Myocyte (in vitro differentiated cells): ENCODE measurements at regions not wholly inside any gene's neighbourhood (a gene's known extent, or its start where the extent isn't known, plus 50 kb on each side); places are given as distances from the start of the nearest gene placed in this dataset.
"Not testable (repeated sequence)": the region's sequence is repeated elsewhere in the genome, so short reads cannot be mapped to it uniquely, and the experiment has no call there.

Source experiments
- DNase-seq: peaks from one replicate; pipeline ENCODE4 v3.0.0-alpha.2; 2012; ENCODE audit warnings: low read depth

DNA sequence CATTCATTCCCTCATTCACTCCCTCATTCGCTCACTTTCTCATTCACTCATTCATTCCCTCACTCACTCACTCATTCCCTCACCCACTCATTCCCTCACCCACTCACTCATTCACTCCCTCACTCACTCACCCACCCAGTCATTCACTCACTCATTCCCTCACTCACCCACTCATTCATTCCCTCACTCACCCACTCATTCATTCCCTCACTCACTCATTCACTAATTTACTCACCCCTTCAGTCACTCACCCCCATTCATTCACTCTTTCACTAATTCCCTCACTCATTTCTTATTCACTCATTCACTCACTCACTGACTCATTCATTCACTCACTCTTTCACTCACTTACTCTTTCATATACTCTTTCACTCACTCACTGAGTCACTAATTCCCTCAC lies 303.1 kb downstream of the C16orf95 start:
- DNase-seq: no peak

DNA sequence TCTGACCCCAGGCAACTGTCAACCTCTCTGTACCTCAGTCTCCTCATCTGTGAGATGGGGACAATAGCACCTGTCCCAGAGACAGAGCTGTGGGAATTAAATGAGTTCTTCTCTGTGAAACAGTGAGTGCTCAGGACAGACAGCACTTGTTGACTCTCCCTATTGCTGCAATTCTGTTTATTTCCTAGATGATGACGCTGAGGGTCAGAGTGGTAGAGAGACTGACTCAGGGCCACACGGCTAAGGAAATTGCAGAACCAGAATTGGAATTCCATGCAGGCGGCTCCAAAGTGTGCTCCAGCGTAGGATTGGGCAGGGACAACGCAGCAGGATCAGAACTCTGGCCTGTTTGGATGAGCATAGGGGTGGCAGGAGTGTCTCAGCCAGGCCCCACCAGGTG lies 302.2 kb downstream of the C16orf95 start:
- no peak for DNase-seq

- DNase-seq: no peak
Measured at GRCh38 chr16:87016046-87017035, 300.9 kb downstream of the C16orf95 start.

- peak; percentile 91 for DNase-seq
Measured at GRCh38 chr16:87017371-87018012, 299.7 kb downstream of the C16orf95 start.

DNA sequence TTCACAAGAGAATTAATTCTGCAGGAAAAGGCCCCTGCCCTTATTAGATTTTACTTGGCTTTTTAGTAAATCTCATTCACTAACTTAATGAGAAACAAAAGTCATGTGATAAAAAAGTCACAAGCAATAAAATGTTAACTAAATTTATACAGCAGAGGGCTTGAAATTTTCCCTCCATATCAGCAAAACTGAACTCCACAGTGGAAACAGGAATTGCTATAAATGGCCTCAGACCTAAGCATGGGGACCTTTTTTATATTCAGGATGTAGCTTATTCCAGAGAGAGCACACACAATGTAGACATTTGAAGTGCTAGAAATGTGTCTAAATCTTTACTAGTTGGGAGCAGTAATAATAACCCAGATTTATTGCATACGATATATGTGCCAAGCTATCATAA lies 291.5 kb downstream of the C16orf95 start:
- no peak for DNase-seq

DNA sequence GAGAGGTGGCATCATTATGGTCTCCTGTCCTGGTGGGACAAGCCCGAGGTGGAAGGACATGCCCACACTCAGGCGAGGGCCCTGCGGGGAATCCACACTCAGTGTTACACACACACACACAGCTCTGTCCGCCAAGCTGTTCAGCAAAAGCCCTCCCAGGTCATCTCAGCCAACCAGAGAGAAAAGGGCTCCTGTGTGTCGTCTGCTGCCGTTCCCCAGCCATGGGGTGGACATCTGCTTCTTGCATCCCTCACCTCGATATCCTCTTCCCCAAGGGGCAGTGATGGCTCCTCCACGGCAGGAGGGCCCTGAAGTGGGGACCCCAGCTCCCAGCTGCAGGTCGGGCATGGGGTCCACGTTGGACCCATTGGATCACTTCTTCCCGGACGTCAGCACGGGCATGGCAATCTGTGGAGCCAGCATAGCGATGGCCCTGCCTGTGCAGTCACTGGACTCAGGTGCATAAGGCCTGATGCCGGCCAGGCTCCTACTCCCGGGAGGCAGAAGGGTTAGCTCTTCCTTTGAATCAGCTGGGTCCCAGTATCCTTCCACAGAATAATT lies 290.1 kb downstream of the C16orf95 start:
- no peak for DNase-seq

GRCh38 chr16:87028481-87029320 lies 288.5 kb downstream of the C16orf95 start:
- DNase-seq: no peak

DNA sequence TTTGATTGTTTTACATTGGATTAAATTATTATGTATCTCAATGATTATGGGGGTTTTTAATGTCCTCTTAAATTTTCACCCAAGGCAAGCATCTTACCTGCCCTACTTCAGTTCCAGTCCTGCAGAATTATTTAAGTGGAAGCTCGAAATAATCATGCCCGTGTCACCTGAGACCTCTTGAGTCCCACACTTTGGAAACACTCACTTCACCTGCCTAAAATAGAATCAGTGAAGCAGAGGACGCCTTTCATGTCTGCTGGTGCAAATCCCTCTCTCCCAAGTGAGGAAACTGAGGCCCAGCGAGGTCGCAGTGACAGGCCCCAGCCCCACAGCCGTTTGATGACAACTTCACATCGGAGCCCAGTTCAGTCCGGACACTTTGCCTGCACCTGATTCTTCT lies 284.6 kb downstream of the C16orf95 start:
- DNase-seq: no peak

DNA sequence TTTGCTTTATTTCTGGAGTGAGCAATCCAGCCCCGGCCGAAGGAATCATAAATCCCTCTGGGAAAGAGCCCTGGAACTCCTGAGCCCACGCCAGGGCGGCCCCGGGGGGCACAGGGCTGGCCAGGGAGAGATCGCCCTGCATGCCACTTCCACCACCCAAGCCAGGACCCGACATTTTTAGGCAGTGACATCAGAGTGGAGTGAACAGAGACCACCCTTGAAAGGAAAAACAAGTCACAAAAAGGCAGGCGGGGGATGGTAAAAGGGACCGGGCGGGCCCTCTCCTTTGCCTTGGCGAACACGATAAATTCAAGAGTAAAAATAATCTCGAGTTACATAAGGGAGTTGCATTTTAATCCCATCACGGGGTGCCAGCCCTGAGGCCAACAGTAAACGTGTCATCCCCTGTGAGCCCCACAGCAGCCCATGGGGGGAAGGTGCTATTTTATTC lies 284.1 kb downstream of the C16orf95 start:
- no peak for DNase-seq

DNA sequence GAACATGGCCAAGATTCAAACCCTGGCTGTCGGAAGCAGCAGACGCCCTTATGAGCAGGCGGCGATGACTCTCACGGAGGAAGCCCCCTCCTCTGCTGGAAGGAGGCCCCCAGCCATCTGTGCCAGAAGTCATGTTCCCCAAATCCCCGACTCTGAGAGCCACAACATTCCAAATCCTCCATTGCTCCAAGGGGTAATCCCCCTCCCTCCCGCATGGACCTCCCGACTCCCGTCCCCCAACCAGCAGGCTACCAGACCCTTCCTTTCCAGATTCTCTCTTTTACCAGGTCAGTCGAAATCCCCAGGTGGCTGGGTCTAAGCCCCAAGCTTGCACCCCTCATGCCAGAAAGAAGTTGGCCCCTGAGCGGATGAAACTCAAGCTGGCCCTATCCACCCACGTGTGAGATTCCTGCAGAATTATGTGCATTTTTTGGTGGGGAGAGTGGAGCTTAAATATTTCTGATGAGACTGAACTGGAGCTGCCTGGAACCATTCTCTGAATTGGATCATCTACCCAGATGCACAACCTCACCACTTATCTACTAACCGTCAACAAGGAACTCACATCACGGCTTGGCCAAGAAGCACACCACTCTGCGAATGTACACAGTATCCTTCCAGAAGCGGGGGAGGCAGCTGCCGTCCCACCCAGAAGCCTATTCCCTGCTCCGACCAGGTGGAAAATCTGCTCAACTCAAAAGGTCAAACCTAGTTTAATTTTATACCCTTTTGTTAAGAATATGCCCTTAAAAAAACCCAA lies 283.5 kb downstream of the C16orf95 start:
- no peak for DNase-seq

DNA sequence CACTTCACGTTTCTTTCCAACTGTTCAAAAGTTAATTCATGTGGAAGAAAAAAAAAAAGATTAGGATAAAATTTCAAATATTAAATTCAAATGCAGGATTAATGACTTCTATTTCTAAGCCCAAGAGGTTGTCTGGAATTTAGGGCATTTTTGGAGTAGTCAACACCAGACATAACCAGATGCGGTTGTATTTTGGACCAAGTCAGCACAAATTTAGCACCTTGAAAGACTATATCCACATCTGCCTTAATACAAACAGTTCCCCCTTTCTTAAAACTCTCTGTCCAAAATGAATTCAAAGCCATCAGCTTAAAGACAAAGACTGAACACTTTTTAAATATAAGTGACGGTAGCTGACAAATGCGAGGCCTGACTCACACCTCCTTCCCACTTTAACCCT lies 282.9 kb downstream of the C16orf95 start:
- no peak for DNase-seq

- no peak for DNase-seq
Measured at GRCh38 chr16:87035053-87035452, 282.1 kb downstream of the C16orf95 start.

GRCh38 chr16:87037012-87037411 lies 280.2 kb downstream of the C16orf95 start:
- no peak for DNase-seq

- DNase-seq: not testable (repeated sequence)
Measured at GRCh38 chr16:87038528-87038927, 278.7 kb downstream of the C16orf95 start.

DNA sequence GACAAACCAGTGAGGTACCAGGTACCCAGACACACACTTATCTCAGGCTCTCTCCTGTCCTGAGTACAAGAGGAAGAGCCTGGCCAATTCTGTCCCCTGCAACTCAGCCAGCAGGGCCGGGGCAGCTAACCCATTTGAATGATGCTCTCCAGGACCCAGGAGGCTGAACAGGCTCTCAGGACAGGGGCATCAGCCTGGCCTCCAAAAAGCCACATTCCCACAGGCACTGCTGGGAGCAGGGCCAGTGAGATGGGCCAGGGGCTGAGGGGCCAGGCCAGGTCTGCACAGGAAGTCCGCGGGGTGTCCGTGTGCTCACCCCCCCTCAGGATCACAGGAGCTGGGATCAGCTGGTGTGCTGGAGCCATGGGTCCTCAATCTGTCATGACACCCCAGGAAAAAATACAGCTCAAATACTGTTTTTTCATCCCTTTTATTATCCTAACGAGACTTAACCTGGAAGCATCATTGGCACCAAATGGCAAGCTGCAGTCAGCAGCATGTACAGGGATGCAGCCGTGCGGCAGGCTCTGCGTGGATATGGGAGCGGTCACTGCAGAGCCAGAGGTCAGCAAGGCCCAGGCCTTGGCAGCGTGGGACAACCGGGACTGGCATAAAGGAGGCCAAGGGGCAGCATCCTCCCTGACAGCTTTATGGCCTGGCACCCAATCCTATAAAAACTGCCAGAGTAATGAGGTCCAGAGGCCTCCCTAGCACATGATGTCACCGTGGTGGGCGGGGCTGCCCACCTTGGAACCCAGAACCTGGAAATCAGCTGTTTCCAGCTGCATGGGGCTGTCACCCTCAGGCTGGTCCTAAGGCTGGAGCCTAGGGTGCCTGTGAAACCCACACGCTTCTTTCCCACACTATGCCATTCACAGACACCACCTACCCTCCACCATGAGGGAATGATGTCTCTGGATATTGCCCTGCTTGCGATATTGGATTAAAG lies 276.7 kb downstream of the C16orf95 start:
- no peak for DNase-seq

GRCh38 chr16:87041286-87041685 lies 275.9 kb downstream of the C16orf95 start:
- DNase-seq: no peak

GRCh38 chr16:87042551-87043230 lies 274.5 kb downstream of the C16orf95 start:
- peak; percentile 61 for DNase-seq

GRCh38 chr16:87043231-87044031 lies 273.8 kb downstream of the C16orf95 start:
- DNase-seq: no peak
